GM18508 (cell line): ENCODE measurements at regions not wholly inside any gene's neighbourhood (a gene's known extent, or its start where the extent isn't known, plus 50 kb on each side); places are given as distances from the start of the nearest gene placed in this dataset.

Experiments
- ATAC-seq: cut with Tn5 transposase; IDR thresholded peaks from one replicate; pipeline ENCODE4 v1.9.1; 2021; ENCODE audit warnings: moderate number of reproducible peaks; ENCODE audit not compliant: insufficient read depth, unreplicated experiment

DNA sequence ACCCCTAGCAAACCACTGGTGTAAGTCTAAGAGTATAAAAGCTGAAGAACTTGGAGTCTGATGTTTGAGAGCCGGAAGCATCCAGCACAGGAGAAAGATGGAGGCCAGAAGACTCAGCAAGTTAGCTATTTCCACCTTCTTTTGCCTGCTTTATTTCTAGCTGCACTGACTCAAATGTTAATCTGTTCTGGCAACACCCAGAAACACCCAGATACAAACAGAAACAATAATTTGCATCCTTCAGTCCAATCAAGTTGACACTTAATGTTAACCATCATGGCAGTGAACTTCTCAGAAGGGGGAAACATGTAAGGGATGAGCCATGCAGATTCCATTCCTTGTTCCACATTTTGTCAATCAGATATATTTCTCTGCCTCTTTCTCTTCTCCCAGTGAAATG is 101.8 kb upstream of the FERD3L start:
- no peak for ATAC-seq

DNA sequence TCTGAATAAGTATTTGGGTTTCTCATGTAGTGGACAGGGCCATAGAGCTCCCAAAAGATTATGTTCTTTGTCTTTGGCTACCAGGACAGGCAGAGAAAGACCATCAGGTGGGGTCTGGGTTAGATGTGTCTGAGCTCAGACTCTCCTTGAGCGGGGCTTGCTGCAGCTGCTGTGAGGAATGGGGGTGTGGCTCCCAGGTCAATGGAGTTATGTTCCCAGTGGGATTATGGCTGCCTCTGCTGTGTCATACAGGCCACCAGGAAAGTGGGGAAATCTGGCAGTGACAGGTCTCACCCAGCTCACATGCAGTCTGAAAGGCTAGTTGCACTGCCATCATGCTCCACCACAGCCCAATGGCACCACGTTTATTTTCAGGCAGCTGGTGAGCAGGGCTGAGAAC is 97.0 kb upstream of the FERD3L start:
- no peak for ATAC-seq

DNA sequence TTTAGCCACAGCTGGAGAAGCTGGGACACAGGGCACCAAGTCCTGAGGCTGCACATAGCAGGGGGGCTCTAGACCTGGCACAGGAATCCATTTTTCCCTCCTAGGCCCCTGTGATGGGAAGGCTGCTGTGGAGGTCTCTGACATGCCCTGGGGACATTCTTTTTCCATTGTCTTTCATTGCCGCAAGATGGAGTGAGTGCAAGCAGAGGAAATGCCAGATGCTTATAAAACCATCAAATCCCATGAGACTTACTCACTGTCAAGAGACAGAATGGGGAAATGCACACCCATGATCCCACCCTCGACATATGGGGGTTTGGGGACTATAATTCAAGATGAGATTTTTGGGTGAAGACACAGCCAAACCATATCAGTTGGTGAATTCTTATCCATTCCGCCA is 94.7 kb upstream of the FERD3L start:
- no peak for ATAC-seq

DNA sequence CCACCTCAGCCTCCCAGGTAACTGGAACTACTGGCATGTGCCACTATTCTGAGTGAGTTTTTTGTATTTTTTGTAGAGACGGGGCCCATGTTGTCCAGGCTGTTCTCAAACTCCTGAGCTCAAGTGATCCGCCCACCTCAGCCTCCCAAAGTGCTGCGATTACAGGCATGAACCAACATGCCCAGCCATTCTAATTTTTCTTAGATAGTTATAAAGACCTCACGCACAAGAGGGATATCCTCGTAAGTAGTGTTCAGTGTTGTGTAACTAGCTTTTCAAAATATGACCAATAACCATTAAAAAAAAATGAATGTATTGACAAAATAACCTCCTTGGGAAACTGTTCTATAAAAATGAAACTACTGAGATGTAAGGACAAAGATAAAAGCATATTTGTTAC is 90.5 kb upstream of the FERD3L start:
- no peak for ATAC-seq

DNA sequence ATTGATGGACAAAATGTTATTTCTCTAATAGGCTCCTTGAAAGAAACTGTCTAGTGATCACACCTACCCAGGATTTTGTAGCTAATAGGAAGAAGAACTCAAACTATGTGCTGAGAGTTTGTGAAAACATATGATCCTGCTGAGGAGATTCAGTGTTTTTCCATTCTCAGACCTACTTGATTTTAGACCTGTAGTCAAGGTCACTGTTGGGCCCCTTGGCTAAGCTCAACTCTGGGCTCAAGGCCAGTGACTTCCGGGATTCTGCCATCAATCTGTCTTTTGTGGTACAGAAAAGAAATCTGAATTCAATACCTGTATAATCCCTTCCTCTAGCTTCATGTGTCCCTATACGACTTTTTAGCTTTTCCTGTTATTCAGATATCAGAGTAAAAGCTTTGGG is 79.7 kb upstream of the FERD3L start:
- no peak for ATAC-seq

DNA sequence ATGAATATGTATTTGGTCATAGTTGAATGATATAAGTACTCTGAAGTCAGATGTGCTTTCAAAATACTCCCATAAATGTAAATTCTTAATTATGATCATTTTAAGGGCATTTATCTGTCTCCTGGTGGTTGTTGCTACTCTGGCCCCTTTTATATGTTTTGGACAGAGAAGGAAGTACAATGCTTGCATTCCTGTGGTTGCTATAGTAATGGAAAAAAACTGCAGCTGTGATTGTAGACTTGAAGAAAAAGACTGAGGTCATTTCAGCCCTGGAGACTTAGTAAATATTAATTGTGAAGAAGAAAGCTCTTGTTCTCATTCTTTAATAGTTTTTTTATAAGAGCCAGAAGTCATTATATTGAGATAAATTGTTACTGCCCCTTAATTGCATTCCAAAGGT is 70.2 kb upstream of the FERD3L start:
- no peak for ATAC-seq

DNA sequence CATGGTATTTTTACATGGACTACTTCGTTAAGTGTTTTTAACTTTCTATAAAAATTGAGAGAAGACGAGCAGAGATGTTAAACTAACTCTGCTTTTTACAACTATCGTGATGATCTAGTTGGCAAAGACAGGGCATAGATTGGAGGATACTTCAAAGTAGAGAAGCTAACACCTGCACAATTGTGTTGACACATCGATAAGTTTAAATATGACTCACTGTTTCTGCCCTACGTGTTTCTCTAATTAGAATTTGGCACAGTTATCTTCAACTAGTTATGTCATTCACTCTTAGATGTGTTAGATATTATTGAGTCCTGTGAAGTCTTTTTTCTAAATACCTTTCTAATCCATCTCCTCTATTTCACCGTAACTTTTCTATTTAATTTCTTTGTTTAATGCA is 68.5 kb upstream of the FERD3L start:
- ATAC-seq: no peak

DNA sequence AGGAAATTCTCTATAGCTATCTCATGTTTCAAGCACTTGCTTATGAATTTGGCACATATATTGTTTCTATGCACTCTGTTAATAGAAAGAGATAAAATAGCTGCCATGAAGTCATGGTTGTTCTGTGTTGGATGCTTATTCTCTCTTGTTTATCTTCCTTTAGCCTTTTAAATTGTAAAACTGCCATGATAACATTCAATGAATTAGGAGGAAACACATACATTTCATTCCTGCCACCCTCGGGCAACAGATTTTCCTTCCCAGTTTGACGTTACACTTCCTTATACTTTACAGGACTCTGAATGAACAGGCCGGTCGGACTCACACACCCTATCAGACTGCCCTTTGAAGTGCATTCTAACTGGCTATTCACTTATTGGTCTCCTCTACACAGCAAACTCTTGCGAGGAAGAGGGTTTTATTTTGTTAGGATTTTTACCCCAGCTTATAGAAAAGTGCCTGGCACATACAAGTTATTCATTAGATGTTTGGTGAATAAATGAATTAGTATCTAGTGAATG is 65.7 kb upstream of the FERD3L start:
- no peak for ATAC-seq

DNA sequence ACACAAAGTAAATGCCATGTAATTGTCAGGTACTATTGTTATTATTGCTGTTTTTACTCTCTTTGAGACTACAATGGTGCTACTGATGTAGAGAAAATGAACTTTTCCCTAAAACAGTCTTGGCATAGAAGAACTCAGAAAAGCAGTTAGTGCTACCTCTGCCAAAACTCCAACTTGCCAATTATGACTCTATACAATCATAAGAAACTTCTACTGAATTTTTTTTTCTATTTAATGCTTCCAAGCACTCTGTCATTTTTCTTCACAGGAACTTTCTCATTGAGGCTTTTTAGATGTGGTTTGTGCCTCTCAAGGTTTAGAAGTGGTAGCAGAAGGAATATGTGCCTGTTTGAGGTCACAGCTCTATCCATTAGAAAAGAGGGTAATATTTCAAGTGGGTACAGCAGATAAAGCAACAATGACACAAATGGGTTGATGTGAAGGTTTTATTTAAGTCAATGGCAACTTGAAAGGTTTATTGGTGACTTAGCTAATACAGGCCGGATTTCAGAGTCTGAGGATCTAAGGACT is 64.0 kb upstream of the FERD3L start:
- no peak for ATAC-seq

DNA sequence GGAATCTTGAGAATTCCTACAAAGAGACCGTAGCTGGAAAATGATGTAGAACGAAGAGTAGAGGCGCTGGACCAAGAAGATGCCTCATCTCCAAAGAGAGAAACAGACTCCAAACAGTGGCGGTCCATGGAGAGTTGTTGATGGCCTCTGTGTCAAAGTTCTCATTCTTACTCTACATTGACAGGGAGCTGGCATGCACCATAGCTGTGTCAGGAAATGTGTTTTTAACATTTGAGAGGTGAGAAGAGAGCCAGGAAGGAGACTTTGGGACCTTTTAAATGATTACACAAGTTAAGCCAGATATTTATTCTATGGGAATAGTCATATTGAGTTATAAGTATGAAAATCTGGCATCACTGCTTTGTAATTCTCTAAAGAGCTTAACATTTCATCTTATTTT is 61.5 kb upstream of the FERD3L start:
- ATAC-seq: no peak

DNA sequence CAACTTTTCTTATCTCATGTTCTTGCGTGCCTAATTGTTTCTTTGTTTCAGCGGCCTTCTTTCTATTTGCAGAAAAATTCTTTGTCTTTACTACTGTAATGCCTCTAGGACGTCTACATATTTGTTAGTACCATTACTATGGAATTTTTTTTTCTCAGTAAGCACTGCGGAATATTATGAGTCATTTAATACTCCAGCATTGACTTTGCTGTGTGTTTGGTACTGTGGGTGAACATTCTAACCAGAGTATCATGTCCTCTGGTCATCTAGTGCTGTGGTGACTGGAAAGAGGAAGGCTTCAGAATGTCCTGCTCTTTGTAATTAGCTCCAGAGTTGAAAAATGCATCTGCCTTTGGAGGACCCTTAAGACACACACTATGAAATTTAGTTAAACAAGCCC is 58.5 kb upstream of the FERD3L start:
- no peak for ATAC-seq

DNA sequence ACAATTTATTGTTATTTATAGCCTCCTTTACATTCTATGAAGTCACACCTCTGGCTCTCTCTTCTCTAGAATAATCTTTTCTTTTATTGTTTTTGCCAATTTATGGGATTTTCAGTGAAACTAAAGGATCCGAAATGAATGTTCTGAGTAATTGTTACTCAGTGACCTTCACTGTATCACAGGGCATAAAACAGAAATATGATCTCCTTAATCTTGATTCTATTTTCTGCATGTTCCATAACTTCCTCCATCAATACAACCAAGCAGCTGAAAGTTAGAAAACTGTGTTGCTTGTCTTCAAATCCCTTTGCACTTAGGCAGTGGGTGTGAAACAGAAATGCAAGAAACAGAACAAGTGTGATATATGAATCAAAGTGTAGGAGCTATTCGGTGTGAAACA is 57.4 kb upstream of the FERD3L start:
- no peak for ATAC-seq
